Breast epithelium (tissue), 4 donors: ENCODE measurements at regions not wholly inside any gene's neighbourhood (a gene's known extent, or its start where the extent isn't known, plus 50 kb on each side); places are given as distances from the start of the nearest gene placed in this dataset.

Source experiments
- DNase-seq, 2 donors: peaks; one replicate each; pipeline ENCODE4 v3.0.0-alpha.2; 2019; ENCODE audit warnings: low spot score in 2 of 2
- H3K27ac ChIP-seq, 2 donors: fragments of 200-600 bp; sonication (generic) in 1 of 2; one replicate each; pipeline ENCODE4 v1.5.1; 2016 to 2019; ENCODE audit warnings: mild to moderate bottlenecking in 1 of 2
- H3K27me3 ChIP-seq, 2 donors: fragments of 200-600 bp; sonication (generic) in 1 of 2; one replicate each; pipeline versions ENCODE4 v1.5.1 to v1.6.0; 2017 to 2019; ENCODE audit warnings: control low read depth in 1 of 2, mild to moderate bottlenecking in 1 of 2
- H3K36me3 ChIP-seq: fragments of 200-600 bp; one replicate; pipeline ENCODE4 v1.5.1; 2019
- H3K4me1 ChIP-seq, 2 donors: fragments of 200-600 bp; sonication (generic); one replicate each; pipeline ENCODE4 v1.5.1; 2016 to 2019; ENCODE audit warnings: control low read depth in 1 of 2
- H3K4me3 ChIP-seq, 3 donors: fragments of 200-600 bp; sonication (generic); 1 replicate in 2 of 3; 2 replicates in 1 of 3; pipeline ENCODE4 v1.5.1; 2016 to 2019; ENCODE audit warnings: mild to moderate bottlenecking in 3 of 3, moderate library complexity in 2 of 3
- H3K9me3 ChIP-seq, 2 donors: fragments of 200-600 bp; sonication (generic) in 1 of 2; one replicate each; pipeline ENCODE4 v1.5.1; 2016 to 2019; ENCODE audit warnings: control low read depth in 1 of 2
- POLR2A ChIP-seq: fragments of 450-650 bp; IDR thresholded peaks from one replicate; pipeline ENCODE4 v1.6.1; 2016; ENCODE audit warnings: antibody characterized with exemption, mild to moderate bottlenecking, moderate library complexity
- POLR2AphosphoS5 ChIP-seq, 3 donors: sonication (generic); formaldehyde crosslinking; IDR thresholded peaks; one replicate each; pipeline ENCODE4 v1.6.1; 2017; ENCODE audit warnings: antibody characterized with exemption in 3 of 3
- intact Hi-C: fragments of 100-400 bp; cut with DNase I; formaldehyde crosslinking; loops from one replicate; pipeline ENCODE4 v1.15.1; 2023; ENCODE audit warnings: low total_unique reads
- TF ChIP-seq, protein P1 (sequence below), 3 donors: fragments of 450-650 bp; IDR thresholded peaks; one replicate each; pipeline ENCODE4 v1.5.1; 2016 to 2017; ENCODE audit warnings: antibody characterized with exemption in 3 of 3, mild to moderate bottlenecking in 3 of 3, moderate library complexity in 3 of 3

- intact Hi-C loops, result no loop called here
- Histone ChIP-seq H3K27ac (no peak overlapping the region), H3K4me3 (no peak overlapping the region), H3K9me3 (no peaks in the 10 kb centered on the region), H3K4me1 (no peaks in the 10 kb centered on the region), H3K36me3 (no peaks in the 10 kb centered on the region), H3K27me3 (no peaks in the 10 kb centered on the region)
- DNase-seq, result no peak
- TF ChIP-seq, protein P1, sequence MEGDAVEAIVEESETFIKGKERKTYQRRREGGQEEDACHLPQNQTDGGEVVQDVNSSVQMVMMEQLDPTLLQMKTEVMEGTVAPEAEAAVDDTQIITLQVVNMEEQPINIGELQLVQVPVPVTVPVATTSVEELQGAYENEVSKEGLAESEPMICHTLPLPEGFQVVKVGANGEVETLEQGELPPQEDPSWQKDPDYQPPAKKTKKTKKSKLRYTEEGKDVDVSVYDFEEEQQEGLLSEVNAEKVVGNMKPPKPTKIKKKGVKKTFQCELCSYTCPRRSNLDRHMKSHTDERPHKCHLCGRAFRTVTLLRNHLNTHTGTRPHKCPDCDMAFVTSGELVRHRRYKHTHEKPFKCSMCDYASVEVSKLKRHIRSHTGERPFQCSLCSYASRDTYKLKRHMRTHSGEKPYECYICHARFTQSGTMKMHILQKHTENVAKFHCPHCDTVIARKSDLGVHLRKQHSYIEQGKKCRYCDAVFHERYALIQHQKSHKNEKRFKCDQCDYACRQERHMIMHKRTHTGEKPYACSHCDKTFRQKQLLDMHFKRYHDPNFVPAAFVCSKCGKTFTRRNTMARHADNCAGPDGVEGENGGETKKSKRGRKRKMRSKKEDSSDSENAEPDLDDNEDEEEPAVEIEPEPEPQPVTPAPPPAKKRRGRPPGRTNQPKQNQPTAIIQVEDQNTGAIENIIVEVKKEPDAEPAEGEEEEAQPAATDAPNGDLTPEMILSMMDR (IDR thresholded peaks at IDR 0.05), result no peak
- TF ChIP-seq POLR2A (no peak), POLR2AphosphoS5 (IDR thresholded peaks at IDR 0.05) (no peak)
Observed at GRCh38 chr4:178070163-178070562, 627.9 kb upstream of the AGA start.

GRCh38 chr4:178080312-178080711 lies 638.1 kb upstream of the AGA start:
- Histone ChIP-seq H3K27ac (no peak overlapping the region), H3K4me1 (no peaks in the 10 kb centered on the region), H3K9me3 (no peaks in the 10 kb centered on the region), H3K4me3 (no peak overlapping the region), H3K27me3 (no peaks in the 10 kb centered on the region), H3K36me3 (no peaks in the 10 kb centered on the region)
- no peak for DNase-seq
- no peak for TF ChIP-seq POLR2AphosphoS5 (IDR thresholded peaks at IDR 0.05)
- TF ChIP-seq POLR2A, result no peak
- TF ChIP-seq, protein P1 (IDR thresholded peaks at IDR 0.05), result no peak
- intact Hi-C loops, result no loop called here

- DNase-seq, result no peak
- intact Hi-C loops, result no loop called here
- no peaks in the 10 kb centered on the region for H3K27me3 ChIP-seq
- H3K9me3 ChIP-seq, result no peaks in the 10 kb centered on the region
- no peaks in the 10 kb centered on the region for H3K4me1 ChIP-seq
- H3K4me3 ChIP-seq, result no peak overlapping the region
- H3K27ac ChIP-seq, result no peak overlapping the region
- H3K36me3 ChIP-seq, result no peaks in the 10 kb centered on the region
- TF ChIP-seq, protein P1 (IDR thresholded peaks at IDR 0.05), result no peak
Observed at GRCh38 chr4:178081176-178081575, 638.9 kb upstream of the AGA start.

- DNase-seq, result no peak
- Histone ChIP-seq H3K27me3 (no peaks in the 10 kb centered on the region), H3K9me3 (no peaks in the 10 kb centered on the region), H3K36me3 (no peaks in the 10 kb centered on the region), H3K27ac (no peak overlapping the region), H3K4me3 (no peak overlapping the region), H3K4me1 (no peaks in the 10 kb centered on the region)
- intact Hi-C loops, result no loop called here
- TF ChIP-seq, protein P1 (IDR thresholded peaks at IDR 0.05), result no peak
- no peak for TF ChIP-seq POLR2AphosphoS5 (IDR thresholded peaks at IDR 0.05)
- TF ChIP-seq POLR2A, result no peak
Observed at GRCh38 chr4:178081896-178082295, 639.7 kb upstream of the AGA start.

DNA sequence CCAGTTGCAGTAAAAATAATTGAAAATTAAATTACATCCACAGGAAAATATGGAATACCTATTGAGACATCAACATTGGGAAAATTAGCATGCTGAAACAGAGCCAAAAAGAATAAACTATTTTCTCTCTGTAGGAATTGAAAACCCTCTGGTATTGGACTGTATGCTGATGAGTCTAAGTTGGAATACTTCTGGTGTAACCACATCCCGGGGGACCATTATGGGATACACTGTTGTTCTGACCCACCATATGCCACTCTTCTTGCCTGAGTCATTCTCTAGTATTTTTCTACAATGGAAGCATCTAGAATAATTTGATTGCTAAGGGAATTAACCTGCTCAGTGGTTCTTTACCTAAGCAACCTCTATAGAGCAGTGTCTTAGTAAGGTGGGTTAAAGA lies 640.7 kb upstream of the AGA start:
- Histone ChIP-seq H3K9me3 (no peaks in the 10 kb centered on the region), H3K27ac (no peak overlapping the region), H3K4me1 (no peaks in the 10 kb centered on the region), H3K4me3 (no peak overlapping the region), H3K27me3 (no peaks in the 10 kb centered on the region), H3K36me3 (no peaks in the 10 kb centered on the region)
- intact Hi-C loops, result no loop called here
- no peak for TF ChIP-seq POLR2AphosphoS5 (IDR thresholded peaks at IDR 0.05)
- TF ChIP-seq, protein P1 (IDR thresholded peaks at IDR 0.05), result no peak
- TF ChIP-seq POLR2A, result no peak
- DNase-seq, result no peak
